H9 (cell line): ENCODE measurements at regions not wholly inside any gene's neighbourhood (a gene's known extent, or its start where the extent isn't known, plus 50 kb on each side); places are given as distances from the start of the nearest gene placed in this dataset.

ENCODE experiments used
- DNase-seq: peaks from one replicate; pipeline ENCODE4 v3.0.0-alpha.2; 2017
- H2AFZ ChIP-seq: one replicate; pipeline ENCODE4 v1.6.1; 2013; ENCODE audit warnings: mild to moderate bottlenecking, low read length, control low read depth, moderate library complexity
- H2AK5ac ChIP-seq: 2 replicates; pipeline ENCODE4 v1.6.1; 2013; ENCODE audit warnings: low read length, control low read depth, mixed read lengths; ENCODE audit not compliant: insufficient read length
- H2BK120ac ChIP-seq: one replicate; pipeline ENCODE4 v1.6.1; 2013; ENCODE audit warnings: low read depth, mild to moderate bottlenecking, low read length, control low read depth, inconsistent platforms; ENCODE audit not compliant: poor library complexity, severe bottlenecking
- H2BK12ac ChIP-seq: 2 replicates; pipeline ENCODE4 v1.6.1; 2013; ENCODE audit warnings: low read length, control low read depth, mixed read lengths, low read depth; ENCODE audit not compliant: insufficient read length
- H2BK15ac ChIP-seq: 2 replicates; pipeline ENCODE4 v1.6.1; 2013; ENCODE audit warnings: low read depth, low read length, control low read depth
- H2BK20ac ChIP-seq: one replicate; pipeline ENCODE4 v1.6.1; 2013; ENCODE audit warnings: low read depth, mild to moderate bottlenecking, low read length, control low read depth, inconsistent platforms; ENCODE audit not compliant: poor library complexity, severe bottlenecking
- H2BK5ac ChIP-seq: 2 replicates; pipeline ENCODE4 v1.6.1; 2013; ENCODE audit warnings: low read length, control low read depth, mixed read lengths; ENCODE audit not compliant: insufficient read length
- H3K14ac ChIP-seq: 2 replicates; pipeline ENCODE4 v1.6.1; 2013; ENCODE audit warnings: low read length, control low read depth; ENCODE audit not compliant: insufficient read depth
- H3K18ac ChIP-seq: 2 replicates; pipeline ENCODE4 v1.6.1; 2013; ENCODE audit warnings: low read depth, mild to moderate bottlenecking, mixed read lengths, low read length, control low read depth; ENCODE audit not compliant: insufficient read length
- H3K23ac ChIP-seq: 2 replicates; pipeline ENCODE4 v1.6.1; 2013; ENCODE audit warnings: low read length, control low read depth, mixed read lengths, low read depth; ENCODE audit not compliant: insufficient read length
- H3K23me2 ChIP-seq: 2 replicates; pipeline ENCODE4 v1.6.1; 2013; ENCODE audit warnings: low read depth, mild to moderate bottlenecking, mixed read lengths, low read length, control low read depth; ENCODE audit not compliant: insufficient read length, poor library complexity, severe bottlenecking
- H3K27ac ChIP-seq: 2 replicates; pipeline ENCODE4 v1.5.1; 2013; ENCODE audit warnings: low read length, control low read depth, mixed read lengths, low read depth; ENCODE audit not compliant: insufficient read length
- H3K27me3 ChIP-seq: 2 replicates; pipeline ENCODE4 v1.6.1; 2013; ENCODE audit warnings: low read length, control low read depth, inconsistent platforms; ENCODE audit not compliant: insufficient read depth
- H3K4ac ChIP-seq: 2 replicates; pipeline ENCODE4 v1.6.1; 2013; ENCODE audit warnings: low read depth, mild to moderate bottlenecking, control low read depth, inconsistent platforms, low read length, moderate library complexity
- H3K4me1 ChIP-seq: 2 replicates; pipeline ENCODE4 v1.6.1; 2013; ENCODE audit warnings: low read length, control low read depth, inconsistent platforms; ENCODE audit not compliant: insufficient read depth
- H3K4me2 ChIP-seq: 2 replicates; pipeline ENCODE4 v1.6.1; 2013; ENCODE audit warnings: low read length, control low read depth, mixed read lengths; ENCODE audit not compliant: insufficient read length, insufficient read depth
- H3K56ac ChIP-seq: 2 replicates; pipeline ENCODE4 v1.6.1; 2013; ENCODE audit warnings: low read depth, mild to moderate bottlenecking, mixed read lengths, low read length, control low read depth; ENCODE audit not compliant: insufficient read length
- H3K79me1 ChIP-seq: 2 replicates; pipeline ENCODE4 v1.6.1; 2013; ENCODE audit warnings: low read depth, mild to moderate bottlenecking, moderate library complexity, low read length, control low read depth, inconsistent platforms; ENCODE audit not compliant: insufficient read depth, poor library complexity, severe bottlenecking
- H3K79me2 ChIP-seq: 2 replicates; pipeline ENCODE4 v1.6.1; 2013; ENCODE audit warnings: low read length, control low read depth, inconsistent platforms; ENCODE audit not compliant: insufficient read depth
- H3K9ac ChIP-seq: 2 replicates; pipeline ENCODE4 v1.6.1; 2013; ENCODE audit warnings: low read length, control low read depth, mixed read lengths; ENCODE audit not compliant: insufficient read length; ENCODE audit errors: extremely low read depth
- H3K9me3 ChIP-seq: one replicate; pipeline ENCODE4 v1.6.1; 2013; ENCODE audit warnings: low read depth, low read length, inconsistent platforms; ENCODE audit not compliant: control insufficient read depth
- H3T11ph ChIP-seq: one replicate; pipeline ENCODE4 v1.6.1; 2013; ENCODE audit warnings: mild to moderate bottlenecking, low read length, control low read depth, inconsistent platforms
- H4K20me1 ChIP-seq: one replicate; pipeline ENCODE4 v1.6.1; 2013; ENCODE audit not compliant: control insufficient read depth, insufficient read length, insufficient read depth
- H4K5ac ChIP-seq: 2 replicates; pipeline ENCODE4 v1.6.1; 2013; ENCODE audit warnings: low read depth, mild to moderate bottlenecking, mixed read lengths, low read length, control low read depth; ENCODE audit not compliant: insufficient read length
- H4K8ac ChIP-seq: replicated peaks from 2 replicates; pipeline ENCODE4 v1.6.1; 2013; ENCODE audit warnings: low read length, control low read depth, mixed read lengths, low read depth; ENCODE audit not compliant: insufficient read length
- H4K91ac ChIP-seq: 2 replicates; pipeline ENCODE4 v1.6.1; 2013; ENCODE audit warnings: low read depth, mild to moderate bottlenecking, moderate library complexity, mixed read lengths, low read length, control low read depth; ENCODE audit not compliant: insufficient read length
- H3K27ac Mint-ChIP-seq, 3 experiments: 2 replicates in 2 of 3; 3 replicates in 1 of 3; pipeline ENCODE4 v1.8.0; 2020 to 2021; ENCODE audit warnings: mixed read lengths in 3 of 3, mild to moderate bottlenecking in 1 of 3, moderate library complexity in 1 of 3
- H3K27me3 Mint-ChIP-seq: 2 replicates; pipeline ENCODE4 v1.8.0; 2021; ENCODE audit warnings: low read depth, mild to moderate bottlenecking, moderate library complexity, mixed read lengths
- H3K36me3 Mint-ChIP-seq, 3 experiments: 2 replicates in 2 of 3; 3 replicates in 1 of 3; pipeline ENCODE4 v1.8.0; 2020 to 2021; ENCODE audit warnings: low read depth in 3 of 3, mixed read lengths in 3 of 3; ENCODE audit not compliant: insufficient read depth in 1 of 3
- H3K4me1 Mint-ChIP-seq, 2 experiments: 2 replicates each; pipeline ENCODE4 v1.8.0; 2020; ENCODE audit warnings: mixed read lengths in 2 of 2
- H3K4me3 Mint-ChIP-seq, 2 experiments: 2 replicates in 1 of 2; 3 replicates in 1 of 2; pipeline ENCODE4 v1.8.0; 2020 to 2021; ENCODE audit warnings: mild to moderate bottlenecking in 2 of 2, mixed read lengths in 2 of 2, moderate library complexity in 1 of 2
- H3K9me3 Mint-ChIP-seq, 2 experiments: 2 replicates in 1 of 2; 3 replicates in 1 of 2; pipeline ENCODE4 v1.8.0; 2020; ENCODE audit warnings: mild to moderate bottlenecking in 2 of 2, mixed read lengths in 2 of 2, moderate library complexity in 1 of 2
- WGBS: extraction: QIAGEN DNeasy Blood & Tissue Kit; methylation state at CpG from one replicate; pipeline ENCODE4 v1.1.7; 2013; ENCODE audit warnings: missing lambda C conversion rate, low lambda C conversion rate, mixed read lengths; ENCODE audit not compliant: insufficient read length; ENCODE audit errors: extremely low coverage; 5-methylcytosine and 5-hydroxymethylcytosine counted together
- TF ChIP-seq, protein P1 (sequence below): fragments of 200-600 bp; sonication (generic); conservative IDR thresholded peaks from 3 replicates; pipeline ENCODE4 v1.8.0; 2021; ENCODE audit warnings: antibody characterized with exemption, mild to moderate bottlenecking

GRCh38 chr6:84408028-84408427, 180.6 kb upstream of the CEP162 start:
- Histone ChIP-seq H3K27ac (no peak overlapping the region), H3K79me2 (no peaks in the 10 kb centered on the region), H2BK12ac (no peak overlapping the region), H2AFZ (no peak overlapping the region), H2BK15ac (no peak overlapping the region), H3K9me3 (no peaks in the 10 kb centered on the region), H3K14ac (no peak overlapping the region), H2BK5ac (no peak overlapping the region), H3K9ac (no peak overlapping the region), H3K27me3 (no peaks in the 10 kb centered on the region), H3K4ac (no peak overlapping the region), H3K4me2 (no peak overlapping the region), H3K18ac (no peak overlapping the region), H2AK5ac (no peak overlapping the region), H4K91ac (no peak overlapping the region), H3K79me1 (no peaks in the 10 kb centered on the region), H4K5ac (no peak overlapping the region), H4K8ac (no peak overlapping the region), H4K20me1 (no peaks in the 10 kb centered on the region), H3T11ph (no peak overlapping the region), H2BK20ac (no peak overlapping the region), H3K4me1 (no peaks in the 10 kb centered on the region), H3K23ac (no peak overlapping the region), H2BK120ac (no peak overlapping the region), H3K56ac (no peak overlapping the region), H3K23me2 (no peaks in the 10 kb centered on the region)
- Mint-ChIP-seq H3K9me3 (no peaks in the 10 kb centered on the region), H3K4me1 (no peaks in the 10 kb centered on the region), H3K27me3 (no peaks in the 10 kb centered on the region; the same call in 1 of the 2 replicates), H3K4me3 (no peak overlapping the region), H3K36me3 (no peaks in the 10 kb centered on the region), H3K27ac (no peak overlapping the region)
- no CpG with 5 or more reads among the region's 4 CpGs for WGBS
- TF ChIP-seq, protein P1, sequence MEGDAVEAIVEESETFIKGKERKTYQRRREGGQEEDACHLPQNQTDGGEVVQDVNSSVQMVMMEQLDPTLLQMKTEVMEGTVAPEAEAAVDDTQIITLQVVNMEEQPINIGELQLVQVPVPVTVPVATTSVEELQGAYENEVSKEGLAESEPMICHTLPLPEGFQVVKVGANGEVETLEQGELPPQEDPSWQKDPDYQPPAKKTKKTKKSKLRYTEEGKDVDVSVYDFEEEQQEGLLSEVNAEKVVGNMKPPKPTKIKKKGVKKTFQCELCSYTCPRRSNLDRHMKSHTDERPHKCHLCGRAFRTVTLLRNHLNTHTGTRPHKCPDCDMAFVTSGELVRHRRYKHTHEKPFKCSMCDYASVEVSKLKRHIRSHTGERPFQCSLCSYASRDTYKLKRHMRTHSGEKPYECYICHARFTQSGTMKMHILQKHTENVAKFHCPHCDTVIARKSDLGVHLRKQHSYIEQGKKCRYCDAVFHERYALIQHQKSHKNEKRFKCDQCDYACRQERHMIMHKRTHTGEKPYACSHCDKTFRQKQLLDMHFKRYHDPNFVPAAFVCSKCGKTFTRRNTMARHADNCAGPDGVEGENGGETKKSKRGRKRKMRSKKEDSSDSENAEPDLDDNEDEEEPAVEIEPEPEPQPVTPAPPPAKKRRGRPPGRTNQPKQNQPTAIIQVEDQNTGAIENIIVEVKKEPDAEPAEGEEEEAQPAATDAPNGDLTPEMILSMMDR: no peak
- DNase-seq: no peak
